GM19467 (cell line): ENCODE measurements at regions not wholly inside any gene's neighbourhood (a gene's known extent, or its start where the extent isn't known, plus 50 kb on each side); places are given as distances from the start of the nearest gene placed in this dataset.
"Not testable (repeated sequence)": the region's sequence is repeated elsewhere in the genome, so short reads cannot be mapped to it uniquely, and the experiment has no call there.

Source experiments
- ATAC-seq: cut with Tn5 transposase; IDR thresholded peaks from one replicate; pipeline ENCODE4 v1.9.1; 2021; ENCODE audit warnings: mild to moderate bottlenecking, moderate library complexity; ENCODE audit not compliant: unreplicated experiment

- no peak for ATAC-seq
Observed at GRCh38 chr10:32143302-32143847, 87.2 kb upstream of the KIF5B start.

- no peak for ATAC-seq
Observed at GRCh38 chr10:32142646-32143045, 86.4 kb upstream of the KIF5B start.

- ATAC-seq, result no peak
Observed at GRCh38 chr10:32141018-32141807, 85.0 kb upstream of the KIF5B start.

GRCh38 chr10:32140403-32140802 is 84.2 kb upstream of the KIF5B start:
- no peak for ATAC-seq

GRCh38 chr10:32139223-32140073 is 83.2 kb upstream of the KIF5B start:
- no peak for ATAC-seq

GRCh38 chr10:32136927-32137326 is 80.7 kb upstream of the KIF5B start:
- not testable (repeated sequence) for ATAC-seq

- ATAC-seq, result not testable (repeated sequence)
Observed at GRCh38 chr10:32135796-32136195, 79.6 kb upstream of the KIF5B start.

- ATAC-seq, result no peak
Observed at GRCh38 chr10:32132357-32132946, 76.2 kb upstream of the KIF5B start.

- no peak for ATAC-seq
Observed at GRCh38 chr10:32131388-32131787, 75.2 kb upstream of the KIF5B start.

- ATAC-seq, result no peak
Observed at GRCh38 chr10:32130788-32131187, 74.6 kb upstream of the KIF5B start.

- ATAC-seq, result no peak
Observed at GRCh38 chr10:32125023-32125422, 68.8 kb upstream of the KIF5B start.

- ATAC-seq, result no peak
Observed at GRCh38 chr10:32123021-32123420, 66.8 kb upstream of the KIF5B start.

- no peak for ATAC-seq
Observed at GRCh38 chr10:32121648-32122047, 65.4 kb upstream of the KIF5B start.

- ATAC-seq, result no peak
Observed at GRCh38 chr10:32120147-32120546, 63.9 kb upstream of the KIF5B start.

GRCh38 chr10:32114508-32114907 is 58.3 kb upstream of the KIF5B start:
- ATAC-seq, result no peak

- ATAC-seq, result no peak
Observed at GRCh38 chr10:32112055-32112454, 55.8 kb upstream of the KIF5B start.

GRCh38 chr10:32111585-32111984 is 55.4 kb upstream of the KIF5B start:
- no peak for ATAC-seq

- no peak for ATAC-seq
Observed at GRCh38 chr10:32110790-32111189, 54.6 kb upstream of the KIF5B start.

GRCh38 chr10:32109603-32110002 is 53.4 kb upstream of the KIF5B start:
- no peak for ATAC-seq
